Keratinocyte (primary cell): ENCODE measurements at regions not wholly inside any gene's neighbourhood (a gene's known extent, or its start where the extent isn't known, plus 50 kb on each side); places are given as distances from the start of the nearest gene placed in this dataset.

Source experiments
- DNase-seq: peaks from one replicate; pipeline ENCODE4 v3.0.0-alpha.2; 2011; ENCODE audit warnings: low read depth, missing footprints, low spot score
- FAIRE-seq: peaks from 2 replicates; lab custom pipeline; 2011; peaks lifted over from hg19 to GRCh38; lab: Jason Lieb, UNC
- H2AFZ ChIP-seq: 2 replicates; pipeline ENCODE4 v1.6.0; 2012; ENCODE audit warnings: low read length, control low read depth, inconsistent platforms; ENCODE audit not compliant: control insufficient read depth
- H3K27ac ChIP-seq: 2 replicates; pipeline ENCODE4 v1.5.1; 2011; ENCODE audit warnings: low read length; ENCODE audit not compliant: control insufficient read depth, insufficient read depth
- H3K27me3 ChIP-seq: 3 replicates; pipeline ENCODE4 v1.6.0; 2011; ENCODE audit warnings: low read length; ENCODE audit not compliant: control insufficient read depth, insufficient read depth; ENCODE audit errors: extremely low read depth
- H3K36me3 ChIP-seq, 2 experiments: 2 replicates in 1 of 2; 3 replicates in 1 of 2; pipeline ENCODE4 v1.5.1; 2011; ENCODE audit warnings: low read length in 2 of 2, mild to moderate bottlenecking in 1 of 2; ENCODE audit not compliant: control insufficient read depth in 2 of 2, insufficient read depth in 2 of 2; ENCODE audit errors: extremely low read depth in 1 of 2
- H3K4me1 ChIP-seq: 3 replicates; pipeline ENCODE4 v1.5.1; 2011; ENCODE audit warnings: low read length; ENCODE audit not compliant: control insufficient read depth, insufficient read depth; ENCODE audit errors: extremely low read depth
- H3K4me2 ChIP-seq: 3 replicates; pipeline ENCODE4 v1.6.0; 2011; ENCODE audit warnings: low read depth, low read length; ENCODE audit not compliant: control insufficient read depth, insufficient read depth; ENCODE audit errors: extremely low read depth
- H3K4me3 ChIP-seq, 3 experiments: fragments of 200-600 bp in 1 of 3; sonication (generic) in 1 of 3; 2 replicates in 2 of 3; 3 replicates in 1 of 3; pipeline ENCODE4 v1.5.1; 2011 to 2016; ENCODE audit warnings: low read length in 3 of 3, mild to moderate bottlenecking in 3 of 3, control low read depth in 2 of 3, inconsistent platforms in 1 of 3, low read depth in 1 of 3, mixed read lengths in 1 of 3, mixed run types in 1 of 3, moderate library complexity in 1 of 3; ENCODE audit not compliant: control insufficient read depth in 2 of 3, insufficient read depth in 2 of 3; ENCODE audit errors: extremely low read depth in 1 of 3
- H3K79me2 ChIP-seq: 2 replicates; pipeline ENCODE4 v1.6.0; 2012; ENCODE audit warnings: low read length; ENCODE audit not compliant: control insufficient read depth, insufficient read depth
- H3K9ac ChIP-seq: 3 replicates; pipeline ENCODE4 v1.6.0; 2011; ENCODE audit warnings: low read length; ENCODE audit not compliant: control insufficient read depth, insufficient read depth; ENCODE audit errors: extremely low read depth
- H3K9me1 ChIP-seq: 3 replicates; pipeline ENCODE4 v1.6.0; 2011; ENCODE audit warnings: low read length; ENCODE audit not compliant: control insufficient read depth, insufficient read depth; ENCODE audit errors: extremely low read depth
- H3K9me3 ChIP-seq: 2 replicates; pipeline ENCODE4 v1.5.1; 2012; ENCODE audit warnings: low read depth, low read length; ENCODE audit not compliant: control insufficient read depth
- H4K20me1 ChIP-seq: 3 replicates; pipeline ENCODE4 v1.6.0; 2011; ENCODE audit warnings: low read length; ENCODE audit not compliant: control insufficient read depth, insufficient read depth; ENCODE audit errors: extremely low read depth
- CTCF ChIP-seq, 3 experiments: IDR thresholded peaks in 1 of 3; conservative IDR thresholded peaks in 1 of 3; optimal IDR thresholded peaks in 1 of 3; 2 replicates in 2 of 3; 3 replicates in 1 of 3; pipeline versions ENCODE3 to v1.5.1; 2011; ENCODE audit warnings: low read length in 3 of 3, mild to moderate bottlenecking in 3 of 3, moderate library complexity in 2 of 3, control low read depth in 1 of 3, inconsistent platforms in 1 of 3; ENCODE audit not compliant: insufficient read depth in 2 of 3; ENCODE audit errors: extremely low read depth in 1 of 3
- EZH2 ChIP-seq: IDR thresholded peaks from one replicate; pipeline ENCODE4 v1.6.1; 2012; ENCODE audit warnings: inconsistent platforms, mild to moderate bottlenecking, low read length, moderate library complexity
- dilution Hi-C: fragments of 300-500 bp; cut with MboI; formaldehyde crosslinking; loops from one replicate; pipeline ENCODE4 v1.7.0; 2020; ENCODE audit warnings: low sequenced_read_pairs; ENCODE audit not compliant: extremely low pct_ligation_motif_present

- H3K27ac ChIP-seq, result no peak overlapping the region
- H3K9me1 ChIP-seq, result no peaks in the 10 kb centered on the region
- dilution Hi-C loops, result no loop called here
- no peaks in the 10 kb centered on the region for H3K4me1 ChIP-seq
- no peaks in the 10 kb centered on the region for H4K20me1 ChIP-seq
- no peaks in the 10 kb centered on the region for H3K27me3 ChIP-seq
- no peaks in the 10 kb centered on the region for H3K9me3 ChIP-seq
- H3K4me2 ChIP-seq, result no peak overlapping the region
- H3K36me3 ChIP-seq, result no peaks in the 10 kb centered on the region
- H2AFZ ChIP-seq, result no peak overlapping the region
- H3K9ac ChIP-seq, result no peak overlapping the region
- no peak overlapping the region for H3K4me3 ChIP-seq
- H3K79me2 ChIP-seq, result no peaks in the 10 kb centered on the region
- DNase-seq (no peak), FAIRE-seq (no peak)
- no peak for TF ChIP-seq EZH2
- TF ChIP-seq CTCF (optimal IDR thresholded peaks at IDR 0.05 in 1 of 3, IDR thresholded peaks at IDR 0.05 in 1 of 3, conservative IDR thresholded peaks at IDR 0.05 in 1 of 3; ENCODE audit: extremely low read depth in 1 of 3, insufficient read depth in 2 of 3, low read length in 3 of 3), result no peak
Measured at GRCh38 chr3:147299656-147300055, 106.7 kb downstream of the ZIC4 start.

- FAIRE-seq (no peak), DNase-seq (no peak)
- H3K27ac ChIP-seq, result no peak overlapping the region
- no peak overlapping the region for H3K4me2 ChIP-seq
- no peaks in the 10 kb centered on the region for H3K36me3 ChIP-seq
- H3K9me3 ChIP-seq, result no peaks in the 10 kb centered on the region
- H3K27me3 ChIP-seq, result no peaks in the 10 kb centered on the region
- no peaks in the 10 kb centered on the region for H3K4me1 ChIP-seq
- dilution Hi-C loops, result no loop called here
- no peak overlapping the region for H2AFZ ChIP-seq
- H4K20me1 ChIP-seq, result no peaks in the 10 kb centered on the region
- no peak overlapping the region for H3K4me3 ChIP-seq
- H3K79me2 ChIP-seq, result no peaks in the 10 kb centered on the region
- H3K9ac ChIP-seq, result no peak overlapping the region
- TF ChIP-seq CTCF (optimal IDR thresholded peaks at IDR 0.05 in 1 of 3, IDR thresholded peaks at IDR 0.05 in 1 of 3, conservative IDR thresholded peaks at IDR 0.05 in 1 of 3; ENCODE audit: extremely low read depth in 1 of 3, insufficient read depth in 2 of 3, low read length in 3 of 3) (no peak), EZH2 (no peak)
- no peaks in the 10 kb centered on the region for H3K9me1 ChIP-seq
Measured at GRCh38 chr3:147298511-147298982, 107.8 kb downstream of the ZIC4 start.
